HEK293 (cell line): ENCODE measurements at regions not wholly inside any gene's neighbourhood (a gene's known extent, or its start where the extent isn't known, plus 50 kb on each side); places are given as distances from the start of the nearest gene placed in this dataset.
A peak's percentile ranks its signal among the peaks of the same experiment; 100 is the strongest.

Experiments
- CTCF ChIA-PET: fragments of 350-600 bp; formaldehyde crosslinking; extraction: SDS; loops from one replicate; lab custom pipeline; 2021; ENCODE audit warnings: antibody characterized with exemption; lab: Yijun Ruan, JAX
- POLR2A ChIA-PET: fragments of 300-600 bp; formaldehyde crosslinking; extraction: SDS; loops from one replicate; lab custom pipeline; 2020; ENCODE audit warnings: antibody characterized with exemption, inconsistent platforms; lab: Yijun Ruan, JAX
- H3K27ac ChIP-seq: fragments of 200-500 bp; sonication (Bioruptor generic); 2 replicates; pipeline ENCODE4 v1.5.1; 2014; ENCODE audit warnings: low read depth, low read length, control low read depth, inconsistent platforms; ENCODE audit errors: extremely low read depth
- H3K36me3 ChIP-seq, 2 experiments: fragments of 200-500 bp in 1 of 2; sonication (Bioruptor generic) in 1 of 2; 1 replicate in 1 of 2; 2 replicates in 1 of 2; pipeline ENCODE4 v1.5.1; 2014 to 2017; ENCODE audit warnings: inconsistent platforms in 2 of 2, low read length in 2 of 2; ENCODE audit not compliant: control insufficient read depth in 2 of 2, insufficient read depth in 1 of 2
- H3K4me1 ChIP-seq: fragments of 200-500 bp; sonication (Bioruptor generic); 2 replicates; pipeline ENCODE4 v1.5.1; 2014; ENCODE audit warnings: mild to moderate bottlenecking, low read length, inconsistent platforms; ENCODE audit not compliant: control insufficient read depth, insufficient read depth
- H3K4me3 ChIP-seq: 2 replicates; pipeline ENCODE4 v1.5.1; 2011; ENCODE audit warnings: low read depth, mild to moderate bottlenecking, control low read depth, low read length, moderate library complexity
- H3K9me3 ChIP-seq: fragments of 200-500 bp; sonication (Bioruptor generic); 2 replicates; pipeline ENCODE4 v1.5.1; 2014; ENCODE audit warnings: low read depth, low read length, inconsistent platforms; ENCODE audit not compliant: control insufficient read depth, insufficient read depth
- BCL11A ChIP-seq: fragments of 450-650 bp; formaldehyde crosslinking; IDR thresholded peaks from 2 replicates; pipeline ENCODE4 v1.5.1; 2016; ENCODE audit warnings: low read depth, missing biosample characterization, missing genetic modification characterization
- EGR2 ChIP-seq: fragments of 450-650 bp; formaldehyde crosslinking; IDR thresholded peaks from 2 replicates; pipeline ENCODE4 v1.5.1; 2016; ENCODE audit warnings: low read depth, missing biosample characterization, missing genetic modification characterization
- FEZF1 ChIP-seq: fragments of 450-650 bp; formaldehyde crosslinking; IDR thresholded peaks from 2 replicates; pipeline ENCODE4 v1.5.1; 2016; ENCODE audit warnings: missing biosample characterization, missing genetic modification characterization
- ZBTB48 ChIP-seq: fragments of 450-650 bp; formaldehyde crosslinking; IDR thresholded peaks from 2 replicates; pipeline ENCODE4 v1.5.1; 2016; ENCODE audit warnings: missing biosample characterization, missing genetic modification characterization
- ZBTB7A ChIP-seq: fragments of 450-650 bp; formaldehyde crosslinking; IDR thresholded peaks from 2 replicates; pipeline ENCODE4 v1.5.1; 2016; ENCODE audit warnings: low read depth, missing biosample characterization, missing genetic modification characterization
- ZFP69B ChIP-seq: fragments of 450-650 bp; formaldehyde crosslinking; IDR thresholded peaks from 2 replicates; pipeline ENCODE4 v1.5.1; 2016; ENCODE audit warnings: missing biosample characterization, missing genetic modification characterization
- ZNF155 ChIP-seq: fragments of 450-650 bp; formaldehyde crosslinking; IDR thresholded peaks from 2 replicates; pipeline ENCODE4 v1.5.1; 2016; ENCODE audit warnings: missing biosample characterization, missing genetic modification characterization
- ZNF169 ChIP-seq: fragments of 450-650 bp; formaldehyde crosslinking; IDR thresholded peaks from 2 replicates; pipeline ENCODE4 v1.5.1; 2016; ENCODE audit warnings: missing biosample characterization, missing genetic modification characterization
- ZNF221 ChIP-seq: fragments of 450-650 bp; formaldehyde crosslinking; IDR thresholded peaks from 2 replicates; pipeline ENCODE4 v1.5.1; 2017; ENCODE audit warnings: missing biosample characterization, missing genetic modification characterization, borderline replicate concordance
- ZNF23 ChIP-seq: fragments of 450-650 bp; formaldehyde crosslinking; IDR thresholded peaks from 2 replicates; pipeline ENCODE4 v1.5.1; 2016; ENCODE audit warnings: missing biosample characterization, missing genetic modification characterization, borderline replicate concordance
- ZNF24 ChIP-seq: fragments of 450-650 bp; formaldehyde crosslinking; IDR thresholded peaks from 2 replicates; pipeline ENCODE4 v1.5.1; 2016; ENCODE audit warnings: missing biosample characterization, missing genetic modification characterization
- ZNF302 ChIP-seq: fragments of 450-650 bp; formaldehyde crosslinking; IDR thresholded peaks from 2 replicates; pipeline ENCODE4 v1.5.1; 2016; ENCODE audit warnings: missing biosample characterization, missing genetic modification characterization, low read depth
- ZNF350 ChIP-seq: fragments of 450-650 bp; formaldehyde crosslinking; IDR thresholded peaks from 2 replicates; pipeline ENCODE4 v1.5.0; 2017; ENCODE audit warnings: missing biosample characterization, mild to moderate bottlenecking, missing genetic modification characterization
- ZNF433 ChIP-seq: fragments of 450-650 bp; formaldehyde crosslinking; IDR thresholded peaks from 2 replicates; pipeline ENCODE4 v1.5.1; 2016; ENCODE audit warnings: missing biosample characterization, missing genetic modification characterization, low read depth
- ZNF48 ChIP-seq: fragments of 450-650 bp; formaldehyde crosslinking; IDR thresholded peaks from 2 replicates; pipeline ENCODE4 v1.5.1; 2016; ENCODE audit warnings: missing biosample characterization, missing genetic modification characterization
- ZNF548 ChIP-seq: fragments of 450-650 bp; formaldehyde crosslinking; IDR thresholded peaks from 2 replicates; pipeline ENCODE4 v1.5.1; 2016; ENCODE audit warnings: missing biosample characterization, missing genetic modification characterization
- ZNF624 ChIP-seq: fragments of 450-650 bp; formaldehyde crosslinking; IDR thresholded peaks from 2 replicates; pipeline ENCODE4 v1.5.1; 2017; ENCODE audit warnings: missing biosample characterization, missing genetic modification characterization
- ZNF626 ChIP-seq: fragments of 450-650 bp; sonication (Bioruptor Pico); formaldehyde crosslinking; IDR thresholded peaks from 2 replicates; pipeline ENCODE4 v1.5.1; 2018; ENCODE audit warnings: missing biosample characterization, missing genetic modification characterization, inconsistent platforms
- ZNF629 ChIP-seq: fragments of 450-650 bp; formaldehyde crosslinking; IDR thresholded peaks from 2 replicates; pipeline ENCODE4 v1.5.1; 2017; ENCODE audit warnings: missing biosample characterization, missing genetic modification characterization
- ZNF660 ChIP-seq: fragments of 450-650 bp; IDR thresholded peaks from 2 replicates; pipeline ENCODE4 v1.5.1; 2018; ENCODE audit warnings: missing biosample characterization, mild to moderate bottlenecking, missing genetic modification characterization
- ZNF664 ChIP-seq: fragments of 450-650 bp; formaldehyde crosslinking; IDR thresholded peaks from 2 replicates; pipeline ENCODE4 v1.5.1; 2016; ENCODE audit warnings: missing biosample characterization, missing genetic modification characterization
- ZNF747 ChIP-seq: fragments of 450-650 bp; formaldehyde crosslinking; IDR thresholded peaks from 2 replicates; pipeline ENCODE4 v1.5.1; 2016; ENCODE audit warnings: missing biosample characterization, missing genetic modification characterization
- ZSCAN16 ChIP-seq: fragments of 450-650 bp; formaldehyde crosslinking; IDR thresholded peaks from 2 replicates; pipeline ENCODE4 v1.5.1; 2016; ENCODE audit warnings: missing biosample characterization, missing genetic modification characterization
- ZSCAN30 ChIP-seq: fragments of 450-650 bp; IDR thresholded peaks from 2 replicates; pipeline ENCODE4 v1.5.1; 2018; ENCODE audit warnings: missing biosample characterization, mild to moderate bottlenecking, missing genetic modification characterization, moderate library complexity
- TF ChIP-seq, protein P1 (sequence below): IDR thresholded peaks from 2 replicates; pipeline ENCODE4 v1.6.1; 2011; ENCODE audit warnings: mild to moderate bottlenecking, low read depth, low read length, borderline replicate concordance

- TF ChIP-seq ZNF624 (no peak), EGR2 (tag by site-specific recombination) (peak; percentile 70)
- Histone ChIP-seq H3K4me3 (no peak overlapping the region), H3K9me3 (no peaks in the 10 kb centered on the region), H3K27ac (no peak overlapping the region), H3K36me3 (no peaks in the 10 kb centered on the region), H3K4me1 (no peaks in the 10 kb centered on the region)
- POLR2A ChIA-PET: no interaction called here
- CTCF ChIA-PET: interaction anchor here (0.6 kb wide), 1 partner anchor 9 kb away, joined by 7 read pairs; no protein-coding TSS in a partner anchor
These were observed 633.0 kb upstream of the MKI67 start for GRCh38 chr10:128759174-128759573.

- ChIA-PET POLR2A (no interaction called here), CTCF (no interaction called here)
- no peak overlapping the region for H3K27ac ChIP-seq
- no peak for TF ChIP-seq ZNF629 (tag by site-specific recombination)
- no peak for TF ChIP-seq ZNF155 (tag by site-specific recombination)
- TF ChIP-seq ZSCAN16 (tag by site-specific recombination): no peak
- TF ChIP-seq FEZF1: no peak
- no peak for TF ChIP-seq ZNF624
- no peak for TF ChIP-seq ZNF747 (tag by site-specific recombination)
- no peak for TF ChIP-seq ZBTB48 (tag by site-specific recombination)
- TF ChIP-seq ZNF548: no peak
- TF ChIP-seq ZNF660 (tag by site-specific recombination): no peak
- no peak for TF ChIP-seq ZBTB7A
- TF ChIP-seq, protein P1, sequence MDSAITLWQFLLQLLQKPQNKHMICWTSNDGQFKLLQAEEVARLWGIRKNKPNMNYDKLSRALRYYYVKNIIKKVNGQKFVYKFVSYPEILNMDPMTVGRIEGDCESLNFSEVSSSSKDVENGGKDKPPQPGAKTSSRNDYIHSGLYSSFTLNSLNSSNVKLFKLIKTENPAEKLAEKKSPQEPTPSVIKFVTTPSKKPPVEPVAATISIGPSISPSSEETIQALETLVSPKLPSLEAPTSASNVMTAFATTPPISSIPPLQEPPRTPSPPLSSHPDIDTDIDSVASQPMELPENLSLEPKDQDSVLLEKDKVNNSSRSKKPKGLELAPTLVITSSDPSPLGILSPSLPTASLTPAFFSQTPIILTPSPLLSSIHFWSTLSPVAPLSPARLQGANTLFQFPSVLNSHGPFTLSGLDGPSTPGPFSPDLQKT: no peak
- no peak for TF ChIP-seq ZNF433
- no peak for TF ChIP-seq ZNF48 (tag by site-specific recombination)
- no peak for TF ChIP-seq ZSCAN30 (tag by site-specific recombination)
- TF ChIP-seq BCL11A: no peak
- TF ChIP-seq ZNF221 (tag by site-specific recombination): no peak
- no peaks in the 10 kb centered on the region for H3K4me1 ChIP-seq
- no peaks in the 10 kb centered on the region for H3K9me3 ChIP-seq
- H3K36me3 ChIP-seq: no peaks in the 10 kb centered on the region
- no peak overlapping the region for H3K4me3 ChIP-seq
These were observed 637.4 kb upstream of the MKI67 start for GRCh38 chr10:128763588-128763987.

DNA sequence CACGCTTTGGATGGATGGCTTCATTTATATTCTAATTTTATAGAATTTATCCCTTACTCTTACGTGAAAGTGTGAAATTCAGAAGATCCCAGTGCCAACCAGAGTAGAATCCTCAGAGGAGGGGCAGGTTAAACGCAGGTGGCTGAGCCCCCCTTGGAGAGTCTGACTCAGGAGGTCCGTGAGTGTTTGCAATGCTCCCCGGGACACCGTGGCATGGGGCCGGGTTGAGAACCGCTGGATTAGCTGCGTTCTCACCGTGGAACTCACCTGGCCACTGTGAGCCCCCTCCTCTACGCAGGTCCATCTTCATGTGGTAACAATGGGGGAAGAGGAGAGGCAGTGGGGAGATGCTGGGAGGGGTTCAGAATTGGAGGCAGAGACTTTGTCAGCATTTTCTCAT is 638.0 kb upstream of the MKI67 start:
- no peak for TF ChIP-seq ZNF664
- Histone ChIP-seq H3K4me3 (no peak overlapping the region), H3K4me1 (no peaks in the 10 kb centered on the region), H3K36me3 (no peaks in the 10 kb centered on the region), H3K27ac (no peak overlapping the region), H3K9me3 (no peaks in the 10 kb centered on the region)
- POLR2A ChIA-PET: no interaction called here
- CTCF ChIA-PET: no interaction called here

DNA sequence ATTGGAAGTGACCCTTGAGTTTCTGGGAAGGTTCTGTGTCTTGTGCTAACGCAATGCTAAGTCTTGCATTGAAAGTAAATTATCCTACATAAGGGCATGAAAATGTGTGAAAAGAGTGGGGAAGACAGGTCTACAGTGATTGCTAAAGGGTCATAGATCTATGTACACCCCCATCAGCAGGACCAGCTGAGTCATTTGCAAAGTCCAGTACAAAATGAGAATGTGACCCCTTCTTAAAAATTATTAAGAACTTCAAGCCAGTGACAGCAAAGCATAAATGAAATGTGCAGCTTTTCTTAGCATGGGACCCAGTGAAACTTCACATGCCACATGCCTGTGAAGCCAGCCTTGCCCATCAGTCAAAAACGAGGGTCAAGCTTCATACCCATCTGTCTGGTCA is 640.7 kb upstream of the MKI67 start:
- Histone ChIP-seq H3K36me3 (no peaks in the 10 kb centered on the region), H3K9me3 (no peaks in the 10 kb centered on the region)
- ChIA-PET POLR2A (no interaction called here), CTCF (no interaction called here)
- TF ChIP-seq ZNF302 (no peak), ZNF660 (tag by site-specific recombination) (no peak), ZNF433 (no peak), ZFP69B (tag by site-specific recombination) (no peak), ZNF350 (tag by site-specific recombination) (no peak), ZNF23 (no peak), ZNF626 (no peak), ZNF24 (tag by site-specific recombination) (no peak), ZNF169 (no peak)
- TF ChIP-seq, all 188 proteins: peak for 0
- Histone ChIP-seq H3K4me3 (no peak overlapping the region), H3K4me1 (no peaks in the 10 kb centered on the region), H3K27ac (no peak overlapping the region)
